Endothelial cell of umbilical vein (primary cell): ENCODE measurements at regions not wholly inside any gene's neighbourhood (a gene's known extent, or its start where the extent isn't known, plus 50 kb on each side); places are given as distances from the start of the nearest gene placed in this dataset.

Experiments
- BruUV-seq: library from RNA; stranded (reverse); fragments of 400-500 nt; replicated peaks from 2 replicates; lab custom pipeline; 2021; lab: Mats Ljungman, UMichigan
- CTCF ChIA-PET: fragments of 300-600, 350-600 bp; sonication (Branson Sonifier 250); formaldehyde crosslinking; loops from one replicate; lab custom pipeline; 2021; ENCODE audit warnings: antibody characterized with exemption, inconsistent platforms; lab: Charles Lee
- POLR2A ChIA-PET: fragments of 300-600, 350-600 bp; sonication (Branson Sonifier 250); formaldehyde crosslinking; loops from one replicate; lab custom pipeline; 2021; ENCODE audit warnings: antibody characterized with exemption, inconsistent platforms; lab: Charles Lee
- DNase-seq: peaks from one replicate; pipeline ENCODE4 v3.0.0-alpha.2; 2011; ENCODE audit warnings: low read depth, low spot score
- FAIRE-seq: peaks from 2 replicates; lab custom pipeline; 2011; peaks lifted over from hg19 to GRCh38; lab: Jason Lieb, UNC
- H2AFZ ChIP-seq: 2 replicates; pipeline ENCODE4 v1.6.0; 2012; ENCODE audit warnings: low read depth, low read length, control low read depth, inconsistent platforms
- H3K27ac ChIP-seq: 2 replicates; pipeline ENCODE4 v1.5.1; 2011; ENCODE audit warnings: low read depth, mild to moderate bottlenecking, control low read depth, low read length, moderate library complexity; ENCODE audit not compliant: insufficient read depth
- H3K27me3 ChIP-seq, 2 experiments: 2 replicates each; pipeline versions ENCODE4 v1.6.0 to v1.6.1; 2011; ENCODE audit warnings: low read length in 2 of 2, mixed read lengths in 1 of 2; ENCODE audit not compliant: control insufficient read depth in 2 of 2, insufficient read depth in 2 of 2
- H3K36me3 ChIP-seq, 2 experiments: 2 replicates in 1 of 2; 3 replicates in 1 of 2; pipeline ENCODE4 v1.5.1; 2011; ENCODE audit warnings: low read length in 2 of 2, mild to moderate bottlenecking in 1 of 2, moderate library complexity in 1 of 2; ENCODE audit not compliant: control insufficient read depth in 2 of 2, insufficient read depth in 2 of 2; ENCODE audit errors: extremely low read depth in 1 of 2
- H3K4me1 ChIP-seq: 3 replicates; pipeline ENCODE4 v1.5.1; 2011; ENCODE audit warnings: mild to moderate bottlenecking, low read length; ENCODE audit not compliant: control insufficient read depth, insufficient read depth; ENCODE audit errors: extremely low read depth
- H3K4me2 ChIP-seq: 2 replicates; pipeline ENCODE4 v1.6.1; 2011; ENCODE audit warnings: low read length, control low read depth, mixed read lengths; ENCODE audit not compliant: insufficient read depth
- H3K4me3 ChIP-seq, 3 experiments: fragments of 200-600 bp in 1 of 3; sonication (generic), shearing (Covaris generic) in 1 of 3; replicated peaks in 1 of 3; 2 replicates each; pipeline ENCODE4 v1.5.1; 2011 to 2016; ENCODE audit warnings: control low read depth in 3 of 3, low read length in 3 of 3, mild to moderate bottlenecking in 2 of 3, inconsistent platforms in 1 of 3, low read depth in 1 of 3, moderate library complexity in 1 of 3; ENCODE audit not compliant: insufficient read depth in 1 of 3
- H3K79me2 ChIP-seq: 2 replicates; pipeline ENCODE4 v1.6.0; 2012; ENCODE audit warnings: low read length, inconsistent platforms; ENCODE audit not compliant: control insufficient read depth, insufficient read depth
- H3K9ac ChIP-seq: replicated peaks from 2 replicates; pipeline ENCODE3; 2011; ENCODE audit warnings: low read length, control low read depth; ENCODE audit not compliant: insufficient read depth; ENCODE audit errors: extremely low read depth
- H3K9me1 ChIP-seq: replicated peaks from 3 replicates; pipeline ENCODE4 v1.6.0; 2011; ENCODE audit warnings: mild to moderate bottlenecking, low read length; ENCODE audit not compliant: control insufficient read depth, insufficient read depth; ENCODE audit errors: extremely low read depth
- H3K9me3 ChIP-seq: replicated peaks from 2 replicates; pipeline ENCODE4 v1.5.1; 2012; ENCODE audit warnings: low read length, inconsistent platforms; ENCODE audit not compliant: control insufficient read depth, insufficient read depth
- H4K20me1 ChIP-seq: replicated peaks from 2 replicates; pipeline ENCODE3; 2011; ENCODE audit warnings: mild to moderate bottlenecking, low read length; ENCODE audit not compliant: control insufficient read depth, insufficient read depth; ENCODE audit errors: extremely low read depth
- CTCF ChIP-seq, 2 donors: IDR thresholded peaks; 1 replicate in 1 of 2; 2 replicates in 1 of 2; pipeline ENCODE4 v1.5.1; 2011; ENCODE audit warnings: low read length in 2 of 2, mild to moderate bottlenecking in 2 of 2, moderate library complexity in 2 of 2, control low read depth in 1 of 2, inconsistent platforms in 1 of 2, low read depth in 1 of 2; ENCODE audit not compliant: insufficient read depth in 1 of 2; ENCODE audit errors: extremely low read depth in 1 of 2
- EZH2 ChIP-seq: IDR thresholded peaks from 2 replicates; pipeline ENCODE4 v1.6.1; 2012; ENCODE audit warnings: borderline replicate concordance, low read depth, mild to moderate bottlenecking, moderate library complexity, low read length, inconsistent platforms; ENCODE audit not compliant: severe bottlenecking
- FOS ChIP-seq: IDR thresholded peaks from 2 replicates; pipeline ENCODE4 v1.6.1; 2011; ENCODE audit warnings: mild to moderate bottlenecking, low read length, moderate library complexity, borderline replicate concordance; ENCODE audit not compliant: insufficient read depth
- GATA2 ChIP-seq: IDR thresholded peaks from 2 replicates; pipeline ENCODE4 v1.7.0; 2011; ENCODE audit warnings: low read depth, mild to moderate bottlenecking, moderate library complexity, mixed read lengths, low read length; ENCODE audit not compliant: insufficient read length, insufficient read depth
- JUN ChIP-seq: IDR thresholded peaks from 2 replicates; pipeline ENCODE4 v1.6.1; 2011; ENCODE audit warnings: borderline replicate concordance, low read depth; ENCODE audit not compliant: insufficient read length, insufficient read depth
- MAX ChIP-seq: IDR thresholded peaks from 2 replicates; pipeline ENCODE4 v1.6.1; 2011; ENCODE audit not compliant: insufficient read depth, insufficient read length
- MYC ChIP-seq: IDR thresholded peaks from one replicate; pipeline ENCODE4 v1.6.1; 2011; ENCODE audit warnings: mild to moderate bottlenecking, low read depth, low read length
- POLR2A ChIP-seq: IDR thresholded peaks from 2 replicates; pipeline ENCODE4 v1.6.1; 2012; ENCODE audit warnings: low read depth, mild to moderate bottlenecking, control low read depth, low read length
- POLR2AphosphoS5 ChIP-seq: IDR thresholded peaks from 2 replicates; pipeline ENCODE4 v1.6.1; 2012; ENCODE audit warnings: low read depth, mild to moderate bottlenecking, control low read depth, low read length, moderate library complexity; ENCODE audit not compliant: insufficient read depth
- dilution Hi-C: fragments of 300-500 bp; cut with MboI; formaldehyde crosslinking; loops from one replicate; pipeline ENCODE4 v1.15.0; 2019; ENCODE audit warnings: low sequenced_read_pairs; ENCODE audit not compliant: extremely low pct_ligation_motif_present
- intact Hi-C: fragments of 100-400 bp; cut with micrococcal nuclease; formaldehyde crosslinking; loops from one replicate; pipeline ENCODE4 v1.10.0; 2022

- ChIA-PET CTCF (interaction anchor here (1.0 kb wide), 1 partner anchor 13 kb away, joined by 3 read pairs; no protein-coding TSS in a partner anchor), POLR2A (no interaction called here)
- H3K4me2 ChIP-seq, result no peak overlapping the region
- DNase-seq, result no peak
- dilution Hi-C loops (no loop called here), intact Hi-C loops (no loop called here)
- no peaks in the 10 kb centered on the region for H3K9me1 ChIP-seq
- TF ChIP-seq POLR2A (no peak), POLR2AphosphoS5 (no peak), MYC (no peak), MAX (no peak), JUN (no peak), FOS (no peak), CTCF (IDR thresholded peaks at IDR 0.05; ENCODE audit: extremely low read depth in 1 of 2, insufficient read depth in 1 of 2, low read depth in 1 of 2, low read length in 2 of 2) (no peak), GATA2 (no peak), EZH2 (no peak)
- H2AFZ ChIP-seq, result no peak overlapping the region
- no peaks in the 10 kb centered on the region for H3K9me3 ChIP-seq
- no peak overlapping the region for H3K9ac ChIP-seq
- no peak overlapping the region for H3K27ac ChIP-seq
- no TSS peak for BruUV-seq
- no peak for FAIRE-seq
- no peaks in the 10 kb centered on the region for H3K79me2 ChIP-seq
- H3K27me3 ChIP-seq, result no peaks in the 10 kb centered on the region
- H4K20me1 ChIP-seq, result no peaks in the 10 kb centered on the region
- H3K36me3 ChIP-seq, result no peaks in the 10 kb centered on the region
- H3K4me3 ChIP-seq, result no peak overlapping the region
- H3K4me1 ChIP-seq, result no peaks in the 10 kb centered on the region
These were observed 76.9 kb upstream of the WARS2 start for GRCh38 chr1:119217309-119217828.
